ENCODE measurements at regions not wholly inside any gene's neighbourhood (a gene's known extent, or its start where the extent isn't known, plus 50 kb on each side); places are given as distances from the start of the nearest gene placed in this dataset.

GRCh38 chr2:2709431-2709770 lies 378.3 kb upstream of the MYT1L start:
- 91 to 92% methylated on average over 11 to 12 of the region's 12 CpGs for WGBS, 2 donors
- no peaks in the 10 kb centered on the region for H3K4me1 ChIP-seq
- TF ChIP-seq POLR2A (IDR thresholded peaks at IDR 0.05) (no peak), CTCF (IDR thresholded peaks at IDR 0.05) (no peak), EP300 (IDR thresholded peaks at IDR 0.05) (no peak), POLR2AphosphoS5 (IDR thresholded peaks at IDR 0.05) (no peak)
- no peak for ATAC-seq (ENCODE audit: low FRiP score in 2 of 2)
- no peaks in the 10 kb centered on the region for H3K36me3 ChIP-seq
- H3K9me3 ChIP-seq: no peaks in the 10 kb centered on the region
- no peaks in the 10 kb centered on the region for H3K27me3 ChIP-seq
- no peak overlapping the region for H3K27ac ChIP-seq
- DNase-seq: no peak
- no peak overlapping the region for H3K4me3 ChIP-seq

GRCh38 chr2:2708575-2709430 lies 377.7 kb upstream of the MYT1L start:
- DNase-seq: no peak
- no peak for ATAC-seq (ENCODE audit: low FRiP score in 2 of 2)
- H3K4me3 ChIP-seq: no peak overlapping the region
- no peaks in the 10 kb centered on the region for H3K4me1 ChIP-seq
- no peak overlapping the region for H3K27ac ChIP-seq
- WGBS, 2 donors: 71 to 73% methylated on average over 26 to 37 of the region's 37 CpGs
- no peak for TF ChIP-seq EP300 (IDR thresholded peaks at IDR 0.05)
- TF ChIP-seq POLR2A (IDR thresholded peaks at IDR 0.05): no peak
- TF ChIP-seq POLR2AphosphoS5 (IDR thresholded peaks at IDR 0.05): no peak
- TF ChIP-seq CTCF (IDR thresholded peaks at IDR 0.05): no peak
- H3K9me3 ChIP-seq: no peaks in the 10 kb centered on the region
- no peaks in the 10 kb centered on the region for H3K36me3 ChIP-seq
- H3K27me3 ChIP-seq: no peaks in the 10 kb centered on the region

GRCh38 chr2:2707206-2707991 lies 376.3 kb upstream of the MYT1L start:
- Histone ChIP-seq H3K27me3 (no peaks in the 10 kb centered on the region), H3K36me3 (no peaks in the 10 kb centered on the region), H3K4me3 (no peak overlapping the region), H3K27ac (no peak overlapping the region), H3K9me3 (no peaks in the 10 kb centered on the region), H3K4me1 (no peaks in the 10 kb centered on the region)
- ATAC-seq (ENCODE audit: low FRiP score in 2 of 2): no peak
- 54 to 64% methylated on average over 13 to 19 of the region's 19 CpGs for WGBS, 2 donors
- no peak for TF ChIP-seq POLR2A (IDR thresholded peaks at IDR 0.05)
- no peak for TF ChIP-seq EP300 (IDR thresholded peaks at IDR 0.05)
- no peak for DNase-seq

GRCh38 chr2:2706306-2706705 lies 375.2 kb upstream of the MYT1L start:
- Histone ChIP-seq H3K4me1 (no peaks in the 10 kb centered on the region), H3K4me3 (no peak overlapping the region), H3K9me3 (no peaks in the 10 kb centered on the region), H3K27me3 (no peaks in the 10 kb centered on the region), H3K27ac (no peak overlapping the region), H3K36me3 (no peaks in the 10 kb centered on the region)
- ATAC-seq (ENCODE audit: low FRiP score in 2 of 2) (no peak), DNase-seq (no peak)
- no peak for TF ChIP-seq CTCF (IDR thresholded peaks at IDR 0.05)
- TF ChIP-seq POLR2AphosphoS5 (IDR thresholded peaks at IDR 0.05): no peak
- TF ChIP-seq POLR2A (IDR thresholded peaks at IDR 0.05): no peak
- no peak for TF ChIP-seq EP300 (IDR thresholded peaks at IDR 0.05)
- 51 to 68% methylated on average over 6 to 10 of the region's 10 CpGs for WGBS, 2 donors

- ATAC-seq (ENCODE audit: low FRiP score in 2 of 2) (no peak), DNase-seq (no peak)
- Histone ChIP-seq H3K27me3 (no peaks in the 10 kb centered on the region), H3K4me1 (no peaks in the 10 kb centered on the region), H3K27ac (no peak overlapping the region), H3K4me3 (no peak overlapping the region), H3K36me3 (no peaks in the 10 kb centered on the region), H3K9me3 (no peaks in the 10 kb centered on the region)
- TF ChIP-seq EP300 (IDR thresholded peaks at IDR 0.05) (no peak), POLR2A (IDR thresholded peaks at IDR 0.05) (no peak), CTCF (IDR thresholded peaks at IDR 0.05) (no peak), POLR2AphosphoS5 (IDR thresholded peaks at IDR 0.05) (no peak)
- 64% methylated on average over 7 to 10 of the region's 10 CpGs for WGBS, 2 donors
Observed at GRCh38 chr2:2705871-2706270, 374.8 kb upstream of the MYT1L start.
